DOHH2 (cell line): ENCODE measurements at regions not wholly inside any gene's neighbourhood (a gene's known extent, or its start where the extent isn't known, plus 50 kb on each side); places are given as distances from the start of the nearest gene placed in this dataset.

Source experiments
- H3F3A ChIP-seq: fragments of 200-600 bp; sonication (generic), shearing (Covaris generic); 2 replicates; pipeline ENCODE4 v1.6.0; 2016; ENCODE audit warnings: antibody characterized with exemption, mild to moderate bottlenecking; ENCODE audit not compliant: control insufficient read depth, insufficient read depth
- H3K27ac ChIP-seq: fragments of 200-600 bp; sonication (generic); 2 replicates; pipeline ENCODE4 v1.5.1; 2014; ENCODE audit warnings: low read depth, mild to moderate bottlenecking, low read length, moderate library complexity
- H3K27me3 ChIP-seq: fragments of 200-600 bp; sonication (generic); 2 replicates; pipeline ENCODE4 v1.6.1; 2014; ENCODE audit warnings: mild to moderate bottlenecking, low read length, mixed read lengths; ENCODE audit not compliant: control insufficient read depth
- H3K36me3 ChIP-seq: fragments of 200-600 bp; sonication (generic); 2 replicates; pipeline ENCODE4 v1.6.1; 2014; ENCODE audit warnings: mild to moderate bottlenecking, low read length, moderate library complexity, mixed read lengths; ENCODE audit not compliant: control insufficient read depth
- H3K4me1 ChIP-seq: fragments of 200-600 bp; sonication (generic); 2 replicates; pipeline ENCODE4 v1.6.1; 2014; ENCODE audit warnings: mild to moderate bottlenecking, low read length, mixed read lengths; ENCODE audit not compliant: control insufficient read depth
- H3K4me2 ChIP-seq: fragments of 200-600 bp; sonication (generic); 2 replicates; pipeline ENCODE4 v1.6.0; 2014; ENCODE audit warnings: mild to moderate bottlenecking, low read length, moderate library complexity
- H3K4me3 ChIP-seq: fragments of 200-600 bp; sonication (generic); 2 replicates; pipeline ENCODE4 v1.5.1; 2014; ENCODE audit warnings: mild to moderate bottlenecking, low read length, mixed read lengths
- H3K79me2 ChIP-seq: fragments of 200-600 bp; sonication (generic); 2 replicates; pipeline ENCODE4 v1.6.1; 2014; ENCODE audit warnings: mild to moderate bottlenecking, low read length, mixed read lengths; ENCODE audit not compliant: control insufficient read depth
- H3K9me2 ChIP-seq: fragments of 200-600 bp; sonication (generic); replicated peaks from 2 replicates; pipeline ENCODE4 v1.6.1; 2014; ENCODE audit warnings: mild to moderate bottlenecking, low read length, mixed read lengths; ENCODE audit not compliant: control insufficient read depth
- H3K9me3 ChIP-seq: fragments of 200-600 bp; sonication (generic); 2 replicates; pipeline ENCODE4 v1.6.1; 2014; ENCODE audit warnings: antibody characterized with exemption, low read length, mixed read lengths; ENCODE audit not compliant: control insufficient read depth, insufficient read depth
- H4K20me1 ChIP-seq: fragments of 200-600 bp; sonication (generic); 2 replicates; pipeline ENCODE4 v1.6.0; 2014; ENCODE audit warnings: low read depth, mild to moderate bottlenecking, antibody characterized with exemption, low read length, moderate library complexity; ENCODE audit not compliant: control insufficient read depth, insufficient read depth
- CTCF ChIP-seq: fragments of 200-600 bp; sonication (generic); IDR thresholded peaks from one replicate; pipeline ENCODE4 v1.5.1; 2014; ENCODE audit warnings: antibody characterized with exemption, mild to moderate bottlenecking, low read depth, low read length; ENCODE audit not compliant: poor library complexity, severe bottlenecking
- EZH2phosphoT487 ChIP-seq: fragments of 200-600 bp; sonication (generic); IDR thresholded peaks from 2 replicates; pipeline ENCODE4 v1.6.1; 2017; ENCODE audit warnings: borderline replicate concordance, mild to moderate bottlenecking, antibody characterized with exemption, low read length, moderate library complexity, mixed read lengths

DNA sequence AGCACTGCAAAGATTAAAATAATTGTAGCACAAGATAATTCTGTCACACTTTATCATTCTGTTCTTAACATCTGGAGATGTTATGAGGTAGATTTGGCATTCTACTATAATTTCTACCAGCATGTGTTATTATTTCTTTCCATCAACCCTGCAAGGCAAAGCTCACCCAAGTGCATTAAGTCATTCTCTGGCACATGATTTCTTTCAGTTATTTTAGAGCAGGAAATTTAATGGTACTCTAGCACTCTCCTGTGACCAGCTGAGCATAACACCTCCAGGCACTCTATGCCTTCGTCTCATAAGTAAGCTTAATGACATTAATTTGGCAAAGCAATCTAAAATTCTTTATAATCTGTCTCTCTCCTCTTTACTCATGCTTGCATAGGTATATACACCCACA lies 300.2 kb upstream of the GPR149 start:
- no peaks in the 10 kb centered on the region for H3K36me3 ChIP-seq
- no peaks in the 10 kb centered on the region for H3K27me3 ChIP-seq
- no peaks in the 10 kb centered on the region for H3K79me2 ChIP-seq
- no peaks in the 10 kb centered on the region for H3K9me2 ChIP-seq
- H3F3A ChIP-seq = no peaks in the 10 kb centered on the region
- H3K4me3 ChIP-seq = no peak overlapping the region
- TF ChIP-seq EZH2phosphoT487 = no peak
- TF ChIP-seq CTCF = no peak
- H3K4me2 ChIP-seq = no peak overlapping the region
- no peaks in the 10 kb centered on the region for H4K20me1 ChIP-seq
- no peaks in the 10 kb centered on the region for H3K4me1 ChIP-seq
- no peak overlapping the region for H3K27ac ChIP-seq
- H3K9me3 ChIP-seq = no peaks in the 10 kb centered on the region

DNA sequence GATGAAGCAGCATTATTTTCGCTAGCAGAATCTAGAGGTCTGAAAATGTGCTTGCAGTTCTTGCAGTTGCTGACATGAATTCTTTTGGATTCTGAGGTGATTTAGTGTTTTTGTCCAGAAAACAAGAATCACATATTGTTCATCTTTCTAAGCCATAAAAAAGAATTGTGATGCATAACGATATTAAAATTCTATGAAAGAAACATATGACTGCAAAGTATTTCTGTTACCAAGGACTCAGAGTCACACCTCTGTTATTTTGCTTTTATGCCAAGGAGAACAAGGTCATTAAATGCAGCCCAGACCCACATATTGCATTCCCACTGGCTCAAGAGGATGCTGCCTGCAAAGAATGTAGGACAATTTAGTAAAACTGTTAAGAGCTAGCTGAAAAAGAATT lies 299.8 kb upstream of the GPR149 start:
- Histone ChIP-seq H3K4me3 (no peak overlapping the region), H3K79me2 (no peaks in the 10 kb centered on the region), H3K27me3 (no peaks in the 10 kb centered on the region), H4K20me1 (no peaks in the 10 kb centered on the region), H3K27ac (no peak overlapping the region), H3K36me3 (no peaks in the 10 kb centered on the region), H3K4me1 (no peaks in the 10 kb centered on the region), H3K9me2 (no peaks in the 10 kb centered on the region), H3K4me2 (no peak overlapping the region), H3K9me3 (no peaks in the 10 kb centered on the region), H3F3A (no peaks in the 10 kb centered on the region)
- TF ChIP-seq EZH2phosphoT487 = no peak
- no peak for TF ChIP-seq CTCF

GRCh38 chr3:154728285-154728684 lies 298.3 kb upstream of the GPR149 start:
- no peak overlapping the region for H3K4me2 ChIP-seq

More at GRCh38 chr3:154728285-154728684, 298.3 kb upstream of the GPR149 start:
- Histone ChIP-seq H3K4me1 (no peaks in the 10 kb centered on the region), H3K27ac (no peak overlapping the region), H3K79me2 (no peaks in the 10 kb centered on the region), H3K36me3 (no peaks in the 10 kb centered on the region), H3K9me3 (no peaks in the 10 kb centered on the region), H3K4me3 (no peak overlapping the region), H3K27me3 (no peaks in the 10 kb centered on the region), H3F3A (no peaks in the 10 kb centered on the region), H3K9me2 (no peaks in the 10 kb centered on the region), H4K20me1 (no peaks in the 10 kb centered on the region)
- no peak for TF ChIP-seq CTCF
- TF ChIP-seq EZH2phosphoT487 = no peak
